HG03095 (cell line): ENCODE measurements at regions not wholly inside any gene's neighbourhood (a gene's known extent, or its start where the extent isn't known, plus 50 kb on each side); places are given as distances from the start of the nearest gene placed in this dataset.

Experiments used
- ATAC-seq: cut with Tn5 transposase; IDR thresholded peaks from one replicate; pipeline ENCODE4 v1.9.1; 2021; ENCODE audit warnings: moderate library complexity; ENCODE audit not compliant: unreplicated experiment

DNA sequence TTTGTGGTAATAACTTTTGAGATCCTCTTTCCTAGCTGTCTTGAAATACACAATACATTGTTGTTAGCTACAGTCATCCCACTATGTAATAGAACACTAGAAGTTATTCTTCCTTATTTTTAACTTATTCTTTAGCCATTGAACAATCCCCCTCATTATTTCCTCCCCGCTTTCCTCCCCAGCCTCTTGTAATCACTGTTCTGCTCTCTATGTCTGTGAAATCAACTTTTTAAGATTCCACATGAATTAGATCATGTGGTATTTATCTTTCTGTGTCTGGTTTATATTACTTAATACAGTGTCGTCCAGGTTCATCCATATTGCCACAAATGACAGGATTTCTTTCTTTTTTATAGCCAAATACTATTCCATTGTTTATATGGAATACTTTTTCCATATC is 72.9 kb downstream of the SLC10A2 start:
- no peak for ATAC-seq

DNA sequence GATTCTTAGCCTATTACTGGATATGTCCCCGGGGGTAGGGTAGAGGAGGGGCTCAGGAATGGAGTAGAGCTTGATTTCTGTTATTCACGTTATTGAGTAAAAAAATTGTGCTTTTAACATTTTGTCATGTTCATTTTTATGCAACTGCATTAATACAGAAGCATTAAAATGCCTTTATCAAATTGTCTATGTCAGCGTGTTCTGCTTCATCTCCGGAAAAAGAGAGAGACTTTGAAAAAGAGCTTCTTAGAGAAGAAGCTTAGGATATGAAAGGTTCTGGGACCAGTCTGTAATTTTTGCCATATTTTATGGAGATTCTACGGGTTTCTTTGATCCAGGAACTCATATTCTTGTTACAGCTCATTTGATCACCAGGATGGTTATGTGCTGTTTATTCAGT is 82.0 kb downstream of the SLC10A2 start:
- ATAC-seq, result no peak

DNA sequence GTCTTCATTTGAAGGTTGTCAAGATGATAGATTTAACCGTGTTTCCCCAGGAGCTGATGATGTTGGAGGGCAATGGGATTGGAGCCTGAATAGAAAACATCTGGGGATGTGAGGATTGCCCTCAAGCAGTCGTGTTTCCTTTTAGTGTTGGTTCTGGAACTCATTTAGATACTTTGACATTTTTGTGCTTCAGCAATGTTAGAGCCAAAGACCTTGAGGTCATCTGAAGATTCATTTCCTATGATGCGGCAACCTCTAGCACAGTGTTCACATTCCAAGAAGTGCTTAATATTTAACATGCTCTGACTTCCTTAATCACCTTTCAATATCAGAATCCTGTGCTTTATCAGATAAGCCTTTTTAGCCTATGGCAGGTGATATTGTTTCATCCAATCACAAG is 82.7 kb downstream of the SLC10A2 start:
- ATAC-seq, result no peak

DNA sequence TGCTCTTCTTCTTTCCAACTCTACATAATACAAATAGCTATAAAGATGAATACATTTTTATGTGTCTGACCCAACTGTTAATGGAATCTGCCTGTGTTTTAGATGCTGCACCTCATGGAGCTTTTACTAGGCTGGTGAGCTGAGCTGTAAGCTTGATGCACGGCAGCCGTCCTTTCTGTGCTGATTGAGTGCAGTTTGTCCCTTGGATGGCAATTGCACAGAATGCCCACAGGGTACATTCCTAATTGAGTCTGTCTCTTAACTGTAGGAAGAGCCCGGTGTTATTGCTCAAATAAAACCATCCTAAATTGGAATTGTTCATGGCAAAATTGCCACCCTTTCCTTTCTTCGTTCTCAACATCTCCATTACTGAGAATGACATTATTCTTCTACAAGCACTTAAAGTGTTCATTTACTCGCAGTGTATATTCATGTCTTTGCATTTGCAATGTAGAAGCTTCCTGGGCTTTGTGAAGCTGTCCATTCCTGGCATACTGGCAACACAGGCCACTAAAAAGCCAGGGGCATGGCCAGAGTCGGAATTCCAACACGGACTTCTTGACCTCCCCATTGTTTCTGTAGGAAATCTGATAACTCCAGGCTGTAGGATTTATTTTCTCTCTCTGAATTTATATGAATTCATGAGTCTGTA is 85.8 kb downstream of the SLC10A2 start:
- no peak for ATAC-seq

DNA sequence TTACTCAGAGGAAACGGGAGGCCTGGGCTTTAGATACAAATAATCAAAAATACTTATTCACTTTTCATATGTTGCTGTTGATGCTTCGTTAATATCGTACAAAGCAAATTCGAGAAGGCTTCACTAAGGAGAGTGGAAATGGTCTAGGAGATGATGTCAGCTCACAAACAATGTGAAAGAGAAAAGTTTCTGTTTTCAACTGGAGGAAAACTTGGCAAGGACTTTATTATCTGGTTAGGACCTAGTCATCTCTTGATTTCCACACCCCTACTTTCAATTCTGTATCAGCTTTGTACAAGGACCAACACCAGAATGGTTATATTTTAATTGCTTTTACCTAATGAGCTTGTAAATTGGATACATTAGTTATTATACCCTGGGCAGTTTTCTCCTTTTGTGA is 88.0 kb downstream of the SLC10A2 start:
- no peak for ATAC-seq

DNA sequence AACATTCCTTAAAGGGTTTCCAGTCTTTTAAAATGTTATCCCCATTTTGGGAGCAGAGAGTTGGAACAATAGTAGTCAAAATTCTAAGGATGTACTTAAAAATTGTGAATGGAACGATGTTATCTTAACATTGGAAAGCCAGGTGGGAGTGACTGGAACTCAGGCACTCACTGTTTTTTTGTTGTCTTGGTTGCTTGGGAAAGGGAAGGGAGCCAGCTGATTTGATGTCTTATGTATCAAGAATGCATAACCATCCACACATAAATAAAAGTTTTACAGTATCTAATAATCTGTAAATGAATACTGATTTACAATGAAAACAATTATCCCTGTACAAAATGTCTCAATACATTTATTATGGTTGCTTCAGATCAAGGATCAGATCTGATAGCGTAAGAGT is 88.7 kb downstream of the SLC10A2 start:
- no peak for ATAC-seq

DNA sequence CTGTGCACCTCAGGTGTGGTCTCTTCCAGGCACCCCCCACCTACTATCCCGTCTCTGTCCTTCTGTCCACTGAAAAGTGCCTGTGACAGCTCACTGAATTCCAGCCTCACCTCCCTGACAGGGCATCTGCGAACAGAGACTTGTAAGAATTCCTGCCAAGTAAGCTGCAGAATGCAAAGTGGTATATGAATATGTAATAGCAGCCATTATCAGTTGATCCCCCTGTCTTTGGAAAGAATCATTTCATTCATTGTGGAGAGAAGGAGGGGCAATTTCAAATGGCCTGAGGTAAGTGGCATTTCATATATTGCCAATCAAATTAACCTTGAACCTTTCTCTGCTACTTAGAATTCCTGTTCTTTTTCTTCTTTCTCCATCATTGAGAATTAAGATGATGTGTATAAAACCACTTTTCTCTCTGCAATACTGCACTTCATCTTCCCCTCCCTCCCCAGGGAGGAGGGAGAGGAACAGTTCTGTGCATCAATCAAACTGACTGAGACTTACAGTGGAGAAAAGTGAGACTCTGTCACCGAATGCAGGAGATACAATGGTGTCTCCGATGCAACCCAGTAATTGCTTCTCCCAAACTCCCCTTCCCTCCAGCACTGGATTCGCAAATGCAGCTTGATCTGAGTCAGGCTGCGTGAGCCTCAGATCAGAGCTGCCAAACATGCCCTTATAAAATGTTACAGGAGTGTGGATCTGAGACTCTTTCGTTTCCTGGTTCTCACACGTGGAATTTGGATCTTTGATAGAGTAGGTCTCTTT is 91.7 kb downstream of the SLC10A2 start:
- ATAC-seq, result no peak

DNA sequence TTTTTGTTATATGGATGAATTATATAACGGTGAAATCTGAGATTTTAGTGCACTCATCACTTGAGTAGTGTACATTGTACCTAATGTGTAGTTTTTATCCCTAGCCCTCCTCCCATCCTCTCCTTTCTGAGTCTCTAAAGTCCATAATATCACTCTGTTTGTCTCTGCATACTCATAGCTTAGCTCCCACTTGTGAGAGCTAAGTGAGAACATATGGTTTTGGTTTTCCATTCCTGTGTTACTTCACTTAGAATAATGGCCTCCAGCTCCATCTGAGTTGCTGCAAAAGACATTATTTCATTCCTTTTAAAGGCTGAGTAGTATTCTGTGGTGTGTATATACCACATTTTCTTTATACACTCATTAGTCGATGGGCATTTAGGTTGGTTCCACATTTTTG is 94.0 kb downstream of the SLC10A2 start:
- no peak for ATAC-seq

DNA sequence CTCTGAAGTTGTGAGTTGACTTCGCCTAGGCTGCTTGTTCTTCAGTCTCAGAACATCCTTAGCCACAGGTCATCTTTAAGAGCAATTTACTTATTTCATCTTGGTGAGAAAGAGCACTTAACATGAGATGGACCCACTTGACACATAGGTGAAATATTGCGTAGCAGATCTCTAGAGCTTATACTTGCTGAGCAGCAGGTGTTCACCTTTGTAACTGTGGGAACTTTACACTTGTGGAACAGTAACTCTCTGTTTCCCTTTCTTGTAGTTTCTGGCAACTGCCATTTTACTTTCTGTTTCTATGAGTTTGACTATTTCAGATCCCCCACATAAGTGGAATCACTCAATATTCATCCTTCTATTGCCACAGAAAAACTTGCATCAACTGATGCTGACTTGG is 95.7 kb downstream of the SLC10A2 start:
- peak; percentile 94 for ATAC-seq

DNA sequence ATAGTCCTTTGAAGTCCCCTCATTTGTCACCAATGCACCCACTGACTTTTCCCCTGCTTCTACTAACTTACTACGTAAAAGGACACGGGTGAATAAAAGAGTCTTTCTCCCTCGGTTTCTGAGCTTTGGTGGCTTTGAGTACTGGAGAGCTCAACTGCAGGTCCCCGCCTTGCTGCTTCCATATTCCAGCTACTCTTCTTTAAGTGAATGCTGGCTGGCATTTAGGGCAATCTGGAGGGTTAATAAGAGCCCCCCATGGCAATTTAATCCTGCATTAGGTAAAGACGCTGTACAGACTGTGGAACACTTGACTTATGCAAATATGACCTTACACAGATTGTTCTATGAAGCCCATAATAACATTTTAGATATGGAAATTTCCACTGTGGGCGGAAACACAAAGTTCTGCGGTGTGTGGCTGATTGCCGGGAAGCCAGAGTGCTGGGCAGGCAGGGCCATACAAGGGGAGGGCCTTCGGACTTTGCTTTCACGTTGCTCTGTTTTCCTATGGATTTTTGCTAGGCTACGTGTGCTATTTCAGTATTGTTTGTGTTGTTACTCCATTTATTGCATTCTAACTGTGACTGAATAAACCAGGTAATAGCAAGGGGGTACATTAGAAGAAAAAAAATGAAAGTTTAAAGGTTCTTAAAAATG is 97.5 kb downstream of the SLC10A2 start:
- ATAC-seq, result peak; percentile 48

DNA sequence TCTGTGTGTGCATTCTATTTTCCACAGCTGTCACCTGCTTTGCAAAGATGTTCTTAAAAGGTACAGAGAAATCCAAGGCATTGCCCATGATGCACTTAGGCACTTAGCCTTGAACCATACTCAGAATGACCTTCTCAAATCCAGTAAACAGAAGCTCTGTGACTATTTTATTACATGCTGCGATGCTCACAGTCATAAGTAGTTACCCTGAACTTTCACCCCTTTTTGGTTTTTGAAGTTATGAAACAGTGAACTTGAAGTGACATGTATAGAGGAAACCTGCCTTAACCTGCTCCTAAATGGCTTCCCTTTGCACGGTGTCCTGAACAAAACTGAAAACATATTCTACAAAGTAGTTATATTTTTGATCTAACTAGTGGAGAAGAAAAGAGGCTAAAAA is 100.4 kb downstream of the SLC10A2 start:
- no peak for ATAC-seq

DNA sequence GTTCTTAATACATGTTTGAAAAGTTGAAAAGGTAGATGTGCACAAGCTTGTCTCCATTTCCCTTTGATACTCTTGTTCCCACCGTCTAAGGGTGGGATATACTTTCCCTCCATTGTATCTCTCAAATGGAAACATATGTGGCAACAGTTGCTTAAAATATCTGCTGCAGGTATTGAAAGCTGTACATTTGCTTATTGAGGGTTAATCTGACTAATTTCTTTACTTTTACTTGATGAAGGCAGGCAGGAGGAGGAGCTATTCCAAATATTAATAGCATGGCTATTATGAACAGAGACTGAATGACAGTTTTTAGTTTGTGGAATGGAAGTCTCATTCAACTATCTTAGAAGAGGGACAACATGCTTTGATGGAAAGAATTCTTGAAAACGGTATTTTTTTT is 103.8 kb downstream of the SLC10A2 start:
- ATAC-seq, result no peak

DNA sequence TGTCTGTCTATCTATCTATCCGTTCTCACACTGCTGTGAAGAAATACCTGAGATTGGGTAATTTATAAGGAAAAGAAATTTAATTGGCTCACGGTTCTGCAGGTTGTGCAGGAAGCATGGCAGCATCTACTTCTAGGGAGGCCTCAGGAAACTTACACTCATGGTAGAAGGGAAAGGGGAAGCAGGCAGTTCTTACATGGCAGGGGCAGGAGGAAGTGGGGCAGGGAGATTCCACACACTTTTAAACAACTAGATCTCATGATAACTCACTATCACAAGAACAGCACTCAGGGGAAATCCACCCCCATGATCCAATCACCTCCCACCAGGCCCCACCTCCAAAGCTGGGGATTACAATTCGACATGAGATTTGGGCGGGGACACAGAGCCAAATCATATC is 105.3 kb downstream of the SLC10A2 start:
- ATAC-seq, result no peak

DNA sequence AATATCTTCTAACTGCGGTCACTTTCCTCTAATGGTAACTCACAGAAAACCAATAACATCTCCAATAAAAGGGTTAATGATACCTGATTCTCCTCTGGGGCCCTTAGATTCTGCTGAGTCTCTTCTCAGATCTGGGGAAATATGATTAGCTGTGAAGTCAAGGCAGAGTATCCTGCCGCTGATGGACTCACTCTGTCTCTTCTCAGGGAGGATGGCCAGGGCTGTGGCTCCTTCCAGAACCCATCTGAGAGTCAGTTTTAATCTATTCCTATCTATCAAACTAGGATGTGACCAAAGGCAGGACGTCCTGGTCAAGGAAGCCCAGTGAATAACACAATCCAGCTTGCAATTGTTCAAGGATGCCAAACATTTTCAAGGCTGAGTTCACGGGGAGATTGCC is 109.8 kb downstream of the SLC10A2 start:
- no peak for ATAC-seq

DNA sequence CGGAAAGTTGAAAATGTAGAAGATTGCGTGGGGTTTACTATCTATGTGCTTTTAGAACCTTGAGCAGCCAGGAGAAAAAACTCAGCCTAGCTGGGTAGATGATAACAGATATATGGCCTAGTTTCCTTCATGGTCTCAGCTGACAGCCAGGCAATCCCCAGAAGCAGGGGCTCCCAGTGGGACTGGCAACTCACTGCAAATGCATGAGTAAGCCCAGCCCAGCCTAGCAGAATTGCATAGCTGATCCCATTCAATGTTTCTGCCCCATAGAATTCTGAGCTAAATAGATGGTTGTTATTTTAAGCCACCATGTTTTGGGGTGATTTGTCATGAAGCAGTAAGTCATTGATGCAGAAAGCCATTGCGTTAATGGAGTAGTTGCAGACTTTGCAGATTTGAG is 108.5 kb downstream of the ERCC5 start:
- no peak for ATAC-seq

DNA sequence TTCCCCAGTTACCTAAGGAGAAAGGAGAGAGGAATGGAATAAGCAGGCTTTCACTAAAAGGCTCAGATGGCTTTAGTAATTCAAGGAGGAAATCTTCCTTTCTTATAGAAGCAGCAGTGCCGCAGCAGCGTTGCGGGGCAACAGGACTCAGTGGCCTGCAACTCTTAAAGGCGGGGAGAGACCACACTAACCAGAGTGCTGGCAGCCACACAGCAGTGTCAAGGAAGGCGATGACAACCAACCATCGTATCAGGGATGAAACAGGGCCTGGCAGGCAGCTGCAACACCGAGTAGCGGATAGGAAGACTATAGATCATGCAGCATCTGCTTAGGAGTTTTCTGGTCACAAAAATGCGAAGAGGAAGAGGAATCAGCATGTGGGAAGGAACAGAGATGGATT is 106.0 kb downstream of the ERCC5 start:
- ATAC-seq, result no peak

DNA sequence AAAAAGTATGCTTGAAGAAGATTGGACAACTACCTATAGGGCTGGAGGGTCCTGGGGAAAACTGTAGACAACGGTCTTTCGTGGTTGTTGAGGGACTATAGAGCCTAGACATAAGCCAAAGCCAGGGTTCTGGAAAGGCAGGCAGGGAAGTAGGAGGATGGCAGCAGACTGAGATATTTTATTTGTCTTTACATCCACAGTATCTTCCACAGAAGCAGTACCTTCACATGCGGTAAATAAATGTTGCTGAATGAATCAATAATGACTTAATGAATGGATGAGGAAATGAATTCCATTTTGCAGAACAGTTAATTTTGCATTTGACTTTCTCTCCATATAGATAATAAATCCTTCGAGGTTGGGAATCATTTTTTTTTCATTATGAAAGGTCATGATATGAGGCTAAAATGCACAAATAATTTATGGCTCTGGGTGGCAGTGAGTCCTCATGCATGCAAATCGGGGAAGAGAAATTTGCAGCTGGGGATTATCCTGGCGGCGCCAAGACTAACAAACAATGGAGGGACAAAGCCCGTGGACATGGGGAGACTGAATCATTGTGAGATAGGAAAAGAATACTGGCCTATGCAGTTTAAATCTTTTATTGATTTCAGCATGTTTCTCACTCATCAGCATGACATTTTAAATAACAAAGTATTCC is 102.0 kb downstream of the ERCC5 start:
- no peak for ATAC-seq

DNA sequence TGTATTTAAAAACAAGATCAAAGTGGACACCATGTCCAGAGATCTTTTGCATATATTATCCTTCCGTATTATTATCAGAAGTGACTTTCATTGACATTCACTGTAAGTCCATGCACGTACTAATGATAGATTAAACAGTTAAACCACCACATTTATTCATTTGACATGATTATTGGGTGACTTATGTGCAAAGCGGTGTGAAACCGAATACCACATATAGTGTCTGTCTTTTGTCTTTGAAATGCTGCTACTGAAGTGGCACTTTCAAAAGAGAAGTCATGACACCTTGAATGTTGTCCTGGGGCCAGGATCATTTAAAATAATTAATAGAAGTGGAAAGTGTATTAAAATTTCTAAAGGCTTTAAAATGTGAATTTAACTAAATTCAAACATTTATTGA is 100.1 kb downstream of the ERCC5 start:
- ATAC-seq, result no peak

DNA sequence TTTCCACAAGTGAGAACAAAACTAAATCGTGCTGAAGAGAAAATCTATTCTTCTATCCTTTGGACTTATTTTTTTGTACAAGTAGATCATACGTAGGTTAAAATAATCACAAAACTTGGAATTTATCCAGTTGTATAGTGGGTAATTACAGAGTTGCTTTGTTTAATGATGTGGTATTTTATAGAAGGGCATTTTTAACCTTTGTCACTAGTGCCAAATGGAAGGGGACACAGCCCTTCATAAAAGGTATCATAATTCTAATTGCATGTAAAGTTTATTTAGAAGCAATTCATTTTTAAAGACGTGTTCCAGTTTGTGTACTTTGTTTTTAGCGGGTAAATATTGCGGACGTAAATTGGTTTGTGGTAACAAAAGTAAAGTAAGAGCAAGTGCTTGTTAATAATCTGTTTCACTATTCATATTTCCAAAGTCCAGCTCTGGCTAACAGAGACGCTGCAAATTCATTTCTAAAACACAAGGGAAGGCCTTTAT is 99.5 kb downstream of the ERCC5 start:
- no peak for ATAC-seq

DNA sequence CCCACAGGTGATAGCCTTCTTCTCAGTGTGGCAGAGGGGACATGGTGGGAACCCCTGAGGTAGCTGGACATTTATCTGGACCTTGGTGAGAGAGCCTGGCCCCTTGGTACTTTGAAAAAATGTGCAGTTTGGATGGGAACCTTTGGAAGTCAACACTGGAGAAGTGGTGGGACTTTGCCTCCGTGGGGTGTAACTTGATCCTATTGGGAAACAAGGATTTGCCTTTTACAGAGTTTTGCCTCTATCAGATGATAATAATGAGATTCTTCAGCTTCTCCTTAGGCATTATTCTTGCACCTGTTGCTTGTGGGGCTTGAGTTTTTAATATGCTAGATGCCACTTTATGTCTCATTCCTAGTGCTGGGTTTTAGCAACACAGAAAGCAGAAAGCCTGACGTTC is 99.0 kb downstream of the ERCC5 start:
- no peak for ATAC-seq

DNA sequence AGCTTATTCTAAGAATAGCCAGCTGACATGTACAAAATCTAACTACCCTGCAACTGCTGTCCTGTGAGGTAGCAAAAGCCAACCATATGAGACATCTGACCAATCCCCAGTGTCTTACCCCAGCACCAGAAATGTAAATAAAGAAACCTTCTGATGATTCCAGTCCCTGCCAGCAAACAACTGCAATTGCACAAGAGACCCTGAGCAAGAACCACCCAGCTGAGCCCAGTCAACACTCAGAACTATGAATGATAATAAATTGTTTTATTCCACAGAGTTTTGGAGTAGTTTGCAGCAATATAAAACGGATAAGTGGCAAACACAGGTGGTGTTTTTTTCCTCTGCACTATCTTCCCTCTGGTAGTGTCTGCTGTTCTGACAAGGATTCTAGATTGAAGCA is 94.9 kb downstream of the ERCC5 start:
- ATAC-seq, result no peak

DNA sequence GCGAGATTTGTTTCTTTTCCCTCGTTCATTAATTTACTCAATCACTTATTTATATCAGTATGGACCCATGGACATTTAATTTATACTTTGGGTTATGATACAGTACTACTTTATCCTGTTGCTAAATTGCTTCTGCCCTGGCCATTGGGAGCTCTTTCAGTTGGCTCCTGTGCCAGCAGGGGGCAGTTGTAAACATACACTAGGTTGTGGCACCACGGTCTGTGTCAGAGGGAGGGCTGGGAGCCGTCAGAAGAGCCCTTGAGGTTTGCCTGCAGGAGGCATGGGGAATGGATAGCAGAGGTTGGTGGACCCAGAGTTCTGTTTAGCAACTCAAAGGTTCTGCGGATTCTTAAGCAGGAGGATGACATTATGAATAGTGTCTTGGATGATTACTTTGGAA is 94.3 kb downstream of the ERCC5 start:
- ATAC-seq, result no peak
